Glutamatergic neuron (in vitro differentiated cells): ENCODE measurements at regions not wholly inside any gene's neighbourhood (a gene's known extent, or its start where the extent isn't known, plus 50 kb on each side); places are given as distances from the start of the nearest gene placed in this dataset.
A peak's percentile ranks its signal among the peaks of the same experiment; 100 is the strongest.

Experiments used
- DNase-seq: peaks from one replicate; pipeline ENCODE4 v3.0.0; 2022
- H3K27ac Mint-ChIP-seq: one replicate; pipeline ENCODE4 v1.8.0; 2020; ENCODE audit warnings: mild to moderate bottlenecking, mixed read lengths, inconsistent platforms; ENCODE audit not compliant: unreplicated experiment
- H3K27me3 Mint-ChIP-seq: one replicate; pipeline ENCODE4 v1.8.0; 2020; ENCODE audit warnings: mild to moderate bottlenecking, moderate library complexity, mixed read lengths, inconsistent platforms; ENCODE audit not compliant: unreplicated experiment
- H3K36me3 Mint-ChIP-seq: one replicate; pipeline ENCODE4 v1.8.0; 2020; ENCODE audit warnings: mild to moderate bottlenecking, mixed read lengths, inconsistent platforms; ENCODE audit not compliant: unreplicated experiment
- H3K4me1 Mint-ChIP-seq: one replicate; pipeline ENCODE4 v1.8.0; 2020; ENCODE audit warnings: mild to moderate bottlenecking, low read depth, mixed read lengths, inconsistent platforms; ENCODE audit not compliant: unreplicated experiment
- H3K4me3 Mint-ChIP-seq: one replicate; pipeline ENCODE4 v1.8.0; 2020; ENCODE audit warnings: mild to moderate bottlenecking, mixed read lengths, inconsistent platforms; ENCODE audit not compliant: unreplicated experiment
- H3K9me3 Mint-ChIP-seq: one replicate; pipeline ENCODE4 v1.8.0; 2020; ENCODE audit warnings: mild to moderate bottlenecking, moderate library complexity, mixed read lengths, inconsistent platforms; ENCODE audit not compliant: unreplicated experiment
- TF ChIP-seq, protein P1 (sequence below): fragments of 200-600 bp; sonication (generic); IDR thresholded peaks from one replicate; pipeline ENCODE4 v1.5.0; 2021; ENCODE audit not compliant: partially characterized antibody, unreplicated experiment

DNA sequence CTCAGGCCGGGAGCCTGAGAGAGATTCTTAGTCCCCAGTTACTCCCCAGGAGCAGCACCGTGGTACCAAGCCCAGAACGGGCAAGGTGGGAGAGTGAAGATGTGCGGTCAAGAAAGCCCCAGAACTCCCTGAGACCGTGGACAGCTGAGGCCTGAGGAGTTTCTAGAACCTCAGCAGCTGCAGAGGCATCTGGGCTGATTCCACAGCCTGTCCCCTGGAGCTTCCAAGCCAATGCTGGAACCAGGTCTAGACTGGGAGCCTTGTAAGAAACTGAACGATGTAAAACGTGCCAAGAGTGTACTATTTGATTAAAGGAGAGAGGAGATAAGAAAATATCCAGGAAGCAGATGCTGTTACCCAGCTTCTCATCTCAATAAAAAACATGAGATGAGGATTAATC, 366.3 kb downstream of the TNS3 start:
- H3K9me3 Mint-ChIP-seq: no peaks in the 10 kb centered on the region
- TF ChIP-seq, protein P1, sequence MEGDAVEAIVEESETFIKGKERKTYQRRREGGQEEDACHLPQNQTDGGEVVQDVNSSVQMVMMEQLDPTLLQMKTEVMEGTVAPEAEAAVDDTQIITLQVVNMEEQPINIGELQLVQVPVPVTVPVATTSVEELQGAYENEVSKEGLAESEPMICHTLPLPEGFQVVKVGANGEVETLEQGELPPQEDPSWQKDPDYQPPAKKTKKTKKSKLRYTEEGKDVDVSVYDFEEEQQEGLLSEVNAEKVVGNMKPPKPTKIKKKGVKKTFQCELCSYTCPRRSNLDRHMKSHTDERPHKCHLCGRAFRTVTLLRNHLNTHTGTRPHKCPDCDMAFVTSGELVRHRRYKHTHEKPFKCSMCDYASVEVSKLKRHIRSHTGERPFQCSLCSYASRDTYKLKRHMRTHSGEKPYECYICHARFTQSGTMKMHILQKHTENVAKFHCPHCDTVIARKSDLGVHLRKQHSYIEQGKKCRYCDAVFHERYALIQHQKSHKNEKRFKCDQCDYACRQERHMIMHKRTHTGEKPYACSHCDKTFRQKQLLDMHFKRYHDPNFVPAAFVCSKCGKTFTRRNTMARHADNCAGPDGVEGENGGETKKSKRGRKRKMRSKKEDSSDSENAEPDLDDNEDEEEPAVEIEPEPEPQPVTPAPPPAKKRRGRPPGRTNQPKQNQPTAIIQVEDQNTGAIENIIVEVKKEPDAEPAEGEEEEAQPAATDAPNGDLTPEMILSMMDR: no peak

DNA sequence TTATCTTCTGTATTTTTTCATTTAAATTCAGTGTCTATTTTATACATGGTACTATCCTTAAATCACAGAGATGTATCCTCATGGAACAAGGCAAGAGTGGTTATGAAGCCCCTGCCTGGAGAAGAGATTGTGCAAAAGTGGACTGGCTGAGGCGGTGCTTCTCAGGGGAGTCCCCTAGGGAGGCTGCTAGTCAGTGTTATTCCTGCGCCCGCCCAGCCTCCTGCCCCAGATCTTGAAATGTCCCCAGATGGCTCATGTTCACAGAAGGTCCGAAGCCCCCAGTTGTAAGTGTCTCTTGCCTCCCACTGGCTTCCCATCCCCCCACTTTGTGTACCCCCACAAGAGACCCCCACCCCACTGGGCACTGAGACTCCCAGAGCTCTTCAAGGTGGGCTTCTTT, 366.9 kb downstream of the TNS3 start:
- peak overlapping the region; percentile 16 for H3K4me3 Mint-ChIP-seq
- H3K4me1 Mint-ChIP-seq: peaks cover 19% of the 10 kb centered on the region
- peak overlapping the region; percentile 18 for H3K27ac Mint-ChIP-seq
- H3K9me3 Mint-ChIP-seq: peaks cover 2% of the 10 kb centered on the region
- H3K36me3 Mint-ChIP-seq: peaks cover 4% of the 10 kb centered on the region
- DNase-seq: peak; percentile 55
- TF ChIP-seq, protein P1: no peak
- peaks cover 2% of the 10 kb centered on the region for H3K27me3 Mint-ChIP-seq

More for the DNA sequence above, 366.3 kb downstream of the TNS3 start:
- no peaks in the 10 kb centered on the region for H3K36me3 Mint-ChIP-seq
- H3K4me1 Mint-ChIP-seq: peaks cover 19% of the 10 kb centered on the region
- no peak for DNase-seq
- no peak overlapping the region for H3K4me3 Mint-ChIP-seq
- H3K27me3 Mint-ChIP-seq: peaks cover 2% of the 10 kb centered on the region
- peak overlapping the region; percentile 18 for H3K27ac Mint-ChIP-seq

DNA sequence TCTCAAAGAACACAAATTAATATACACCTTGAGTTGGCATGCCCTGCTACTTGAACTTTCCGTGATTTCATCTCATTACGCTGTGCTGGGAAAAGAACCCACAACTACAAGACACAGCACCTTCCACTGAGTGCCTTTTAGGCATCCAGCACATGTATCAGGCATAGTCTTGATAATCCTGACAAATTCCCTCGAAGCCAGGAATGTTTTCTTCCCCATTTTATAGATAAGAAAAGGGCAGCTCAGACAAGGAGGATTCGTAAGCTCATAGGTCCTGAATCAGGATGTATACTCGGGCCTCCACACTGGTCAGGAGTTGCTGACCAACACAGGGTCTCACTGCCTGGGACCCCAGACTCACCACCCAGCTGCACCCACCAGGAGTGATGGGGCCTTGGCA, 368.6 kb downstream of the TNS3 start:
- Mint-ChIP-seq H3K36me3 (peaks cover 5% of the 10 kb centered on the region), H3K4me3 (no peak overlapping the region), H3K4me1 (peaks cover 19% of the 10 kb centered on the region), H3K27ac (no peak overlapping the region), H3K27me3 (peaks cover 2% of the 10 kb centered on the region), H3K9me3 (peaks cover 3% of the 10 kb centered on the region)
- no peak for DNase-seq
- TF ChIP-seq, protein P1: no peak

DNA sequence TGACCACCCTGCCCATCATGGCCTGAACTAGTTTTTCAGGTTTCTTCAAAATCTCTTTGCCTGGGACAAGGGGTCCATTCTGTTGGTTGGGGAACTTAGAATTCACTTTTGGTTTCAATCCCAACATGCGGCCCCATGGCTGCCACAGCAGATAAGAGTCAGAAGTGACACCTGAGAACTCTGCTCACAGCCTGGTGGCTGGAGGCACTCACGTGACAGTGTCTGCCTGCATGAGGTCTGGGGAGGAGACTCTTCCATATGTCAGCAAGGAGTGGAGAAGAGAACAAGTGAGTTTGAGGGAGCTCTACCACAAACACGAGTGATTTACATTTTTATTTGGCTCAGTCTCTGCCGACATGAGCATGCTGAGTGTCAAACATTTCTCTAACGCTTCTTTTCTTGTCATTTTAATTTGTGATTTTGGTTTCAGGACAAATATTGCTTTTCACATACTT, 370.4 kb downstream of the TNS3 start:
- Mint-ChIP-seq H3K9me3 (peaks cover 3% of the 10 kb centered on the region), H3K27ac (no peak overlapping the region)
- no peak for DNase-seq

DNA sequence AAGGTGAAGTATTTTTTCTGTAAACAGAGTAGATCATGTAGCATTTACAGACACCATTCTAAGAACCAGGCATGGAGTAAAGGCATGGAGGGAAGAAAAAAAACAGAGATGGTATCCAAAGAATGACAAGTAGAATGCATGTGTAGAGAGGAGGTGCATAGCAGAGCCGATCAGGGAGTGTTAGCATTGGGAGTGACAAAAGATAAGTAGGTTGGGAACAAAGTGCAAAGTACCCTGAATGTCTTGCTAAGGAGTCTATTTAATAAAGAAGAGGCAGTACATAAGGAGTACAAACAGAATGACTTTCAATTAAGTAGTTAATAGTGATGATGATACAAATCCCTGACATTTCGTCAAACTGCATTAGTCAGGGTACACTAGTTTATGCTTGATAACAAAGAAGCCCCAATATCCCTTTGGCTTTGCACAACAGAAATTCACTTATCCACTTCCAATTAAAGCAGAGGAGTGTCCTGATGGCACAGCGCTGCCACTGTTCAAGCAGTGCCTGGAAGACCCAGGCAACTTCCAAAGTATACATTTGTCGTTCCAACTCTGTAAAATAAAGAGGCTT, 371.5 kb downstream of the TNS3 start:
- Mint-ChIP-seq H3K9me3 (peaks cover 3% of the 10 kb centered on the region), H3K27me3 (peaks cover 2% of the 10 kb centered on the region), H3K36me3 (peaks cover 9% of the 10 kb centered on the region), H3K4me1 (peaks cover 11% of the 10 kb centered on the region), H3K27ac (no peak overlapping the region), H3K4me3 (no peak overlapping the region)
- TF ChIP-seq, protein P1: no peak
- no peak for DNase-seq

More for the DNA sequence above, 370.4 kb downstream of the TNS3 start:
- Mint-ChIP-seq H3K4me3 (no peak overlapping the region), H3K36me3 (peaks cover 5% of the 10 kb centered on the region), H3K27me3 (peaks cover 2% of the 10 kb centered on the region), H3K4me1 (peaks cover 19% of the 10 kb centered on the region)
- TF ChIP-seq, protein P1: no peak
